Kidney epithelial cell (primary cell): ENCODE measurements at regions not wholly inside any gene's neighbourhood (a gene's known extent, or its start where the extent isn't known, plus 50 kb on each side); places are given as distances from the start of the nearest gene placed in this dataset.
A peak's percentile ranks its signal among the peaks of the same experiment; 100 is the strongest.

Source experiments
- DNase-seq: peaks from one replicate; pipeline ENCODE4 v3.0.0-alpha.2; 2010; ENCODE audit warnings: low read depth
- H3K27me3 ChIP-seq: 2 replicates; pipeline ENCODE4 v1.6.0; 2011; ENCODE audit warnings: low read length; ENCODE audit not compliant: control insufficient read depth, insufficient read depth
- H3K36me3 ChIP-seq: 2 replicates; pipeline ENCODE4 v1.5.1; 2011; ENCODE audit warnings: low read length; ENCODE audit not compliant: control insufficient read depth, insufficient read depth
- H3K4me3 ChIP-seq: 2 replicates; pipeline ENCODE4 v1.5.1; 2011; ENCODE audit warnings: low read depth, mild to moderate bottlenecking, control low read depth, low read length
- CTCF ChIP-seq: IDR thresholded peaks from 2 replicates; pipeline ENCODE4 v1.5.1; 2011; ENCODE audit warnings: mild to moderate bottlenecking, moderate library complexity, low read length, control low read depth, inconsistent platforms; ENCODE audit not compliant: insufficient read depth, poor library complexity, severe bottlenecking

GRCh38 chr13:103391936-103392335 lies 325.7 kb upstream of the SLC10A2 start:
- H3K4me3 ChIP-seq, result no peak overlapping the region
- H3K27me3 ChIP-seq, result no peaks in the 10 kb centered on the region
- H3K36me3 ChIP-seq, result no peaks in the 10 kb centered on the region
- DNase-seq, result no peak
- TF ChIP-seq CTCF, result no peak

DNA sequence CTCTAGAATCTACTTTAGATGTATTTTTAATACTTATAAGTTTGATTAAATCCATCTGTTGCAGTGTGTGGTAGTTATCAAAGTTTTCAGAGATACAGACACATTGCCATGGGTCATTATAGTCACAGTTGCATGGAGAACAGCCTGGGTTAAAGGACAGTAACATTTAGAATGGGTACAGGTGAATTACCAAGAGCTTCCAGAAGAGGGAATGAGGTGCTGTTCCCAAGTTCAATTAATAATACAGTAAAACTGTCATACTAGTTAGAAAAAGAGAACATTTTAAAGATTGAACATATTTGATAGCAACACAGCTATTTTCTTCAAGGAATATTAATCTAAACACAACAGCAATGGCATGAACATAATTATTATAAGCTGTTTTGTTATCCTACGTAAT lies 322.6 kb upstream of the SLC10A2 start:
- no peaks in the 10 kb centered on the region for H3K36me3 ChIP-seq
- DNase-seq, result no peak
- no peaks in the 10 kb centered on the region for H3K27me3 ChIP-seq
- no peak for TF ChIP-seq CTCF
- H3K4me3 ChIP-seq, result no peak overlapping the region

DNA sequence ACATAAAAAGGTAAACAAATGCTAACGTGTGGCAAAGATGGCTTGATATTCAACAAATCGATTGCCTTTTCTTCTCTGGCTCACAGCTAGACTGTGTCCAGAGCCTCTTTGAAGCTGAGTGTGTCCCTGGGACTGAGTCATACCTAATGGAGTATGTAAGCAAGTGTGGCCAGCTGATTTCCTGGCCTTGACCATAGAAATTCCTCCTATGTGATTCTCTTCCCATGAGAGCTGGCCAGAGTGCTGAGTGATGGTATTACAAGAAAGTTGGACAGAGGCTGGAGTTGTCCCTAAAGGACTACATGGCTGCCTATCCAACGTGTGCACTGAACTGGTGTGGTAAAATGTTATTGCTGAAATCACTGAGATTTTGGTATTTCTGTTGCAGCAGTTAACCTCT lies 320.1 kb upstream of the SLC10A2 start:
- no peak for TF ChIP-seq CTCF
- peak; percentile 72 for DNase-seq
- Histone ChIP-seq H3K36me3 (no peaks in the 10 kb centered on the region), H3K27me3 (no peaks in the 10 kb centered on the region), H3K4me3 (no peak overlapping the region)

GRCh38 chr13:103373916-103374315 lies 307.7 kb upstream of the SLC10A2 start:
- no peaks in the 10 kb centered on the region for H3K27me3 ChIP-seq
- DNase-seq, result no peak
- TF ChIP-seq CTCF, result no peak
- H3K36me3 ChIP-seq, result no peaks in the 10 kb centered on the region
- no peak overlapping the region for H3K4me3 ChIP-seq

DNA sequence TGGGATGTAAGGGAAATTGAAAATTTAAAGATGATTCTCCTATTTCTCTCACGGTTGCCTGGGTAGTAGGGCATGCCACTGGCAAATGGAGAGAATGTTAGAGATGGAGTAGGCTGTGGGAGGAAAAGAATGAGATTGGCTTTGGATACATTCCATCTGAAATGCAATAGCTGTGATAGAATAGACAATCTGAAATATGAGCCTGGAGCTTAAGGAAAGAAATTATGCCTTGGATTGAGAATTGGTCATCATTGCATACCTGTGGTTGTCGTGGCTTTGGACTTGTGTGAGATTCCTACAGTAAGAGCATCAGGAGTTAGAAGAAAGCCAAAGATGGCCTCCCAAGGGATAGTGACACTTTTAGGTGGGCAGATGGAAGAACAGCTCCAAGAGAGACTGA lies 305.1 kb upstream of the SLC10A2 start:
- Histone ChIP-seq H3K4me3 (no peak overlapping the region), H3K27me3 (no peaks in the 10 kb centered on the region), H3K36me3 (no peaks in the 10 kb centered on the region)
- DNase-seq, result peak; percentile 12
- TF ChIP-seq CTCF, result no peak

- TF ChIP-seq CTCF, result no peak
- H3K36me3 ChIP-seq, result no peaks in the 10 kb centered on the region
- no peak for DNase-seq
- H3K4me3 ChIP-seq, result no peak overlapping the region
- no peaks in the 10 kb centered on the region for H3K27me3 ChIP-seq
Measured at GRCh38 chr13:103370790-103371189, 304.6 kb upstream of the SLC10A2 start.
